IMR-90 (cell line): ENCODE measurements at regions not wholly inside any gene's neighbourhood (a gene's known extent, or its start where the extent isn't known, plus 50 kb on each side); places are given as distances from the start of the nearest gene placed in this dataset.
A peak's percentile ranks its signal among the peaks of the same experiment; 100 is the strongest.
"Not testable (repeated sequence)": the region's sequence is repeated elsewhere in the genome, so short reads cannot be mapped to it uniquely, and the experiment has no call there.

Source experiments
- ATAC-seq: fragments of 200-7000 bp; cut with Tn5 transposase; 2 replicates; pipeline ENCODE4 v1.9.1; 2020; ENCODE audit warnings: low read depth, mild to moderate bottlenecking, moderate library complexity
- BruUV-seq: library from RNA; stranded (reverse); fragments of 400-500 nt; replicated peaks from 2 replicates; lab custom pipeline; 2021; lab: Mats Ljungman, UMichigan
- CTCF ChIA-PET: fragments of 300-600 bp; formaldehyde crosslinking; extraction: SDS; loops from one replicate; lab custom pipeline; 2021; ENCODE audit warnings: antibody characterized with exemption; lab: Yijun Ruan, JAX
- POLR2A ChIA-PET: fragments of 300-600 bp; sonication (Branson Sonifier 250); formaldehyde crosslinking; loops from one replicate; lab custom pipeline; 2022; ENCODE audit warnings: antibody characterized with exemption; ENCODE audit not compliant: unreplicated experiment; lab: Charles Lee
- DNase-seq: peaks from one replicate; pipeline ENCODE4 v3.0.0; 2013
- H2AFZ ChIP-seq: replicated peaks from 2 replicates; pipeline ENCODE3; 2013; ENCODE audit warnings: low read length, mild to moderate bottlenecking; ENCODE audit not compliant: poor library complexity
- H2AK5ac ChIP-seq: 2 replicates; pipeline ENCODE4 v1.6.1; 2013; ENCODE audit warnings: low read depth, low read length, inconsistent platforms
- H2AK9ac ChIP-seq: replicated peaks from 2 replicates; pipeline ENCODE3; 2013; ENCODE audit warnings: mild to moderate bottlenecking, low read depth, low read length, moderate library complexity; ENCODE audit not compliant: poor library complexity
- H2BK120ac ChIP-seq: 2 replicates; pipeline ENCODE4 v1.6.1; 2013; ENCODE audit warnings: low read depth, low read length, inconsistent platforms
- H2BK15ac ChIP-seq: 3 replicates; pipeline ENCODE4 v1.6.1; 2013; ENCODE audit warnings: low read depth, low read length, inconsistent platforms
- H2BK20ac ChIP-seq: 2 replicates; pipeline ENCODE4 v1.6.1; 2013; ENCODE audit warnings: low read depth, mild to moderate bottlenecking, inconsistent platforms, low read length, moderate library complexity
- H2BK5ac ChIP-seq: 2 replicates; pipeline ENCODE4 v1.6.1; 2013; ENCODE audit warnings: mild to moderate bottlenecking, low read depth, low read length, inconsistent platforms; ENCODE audit not compliant: poor library complexity, severe bottlenecking
- H3K14ac ChIP-seq: replicated peaks from 2 replicates; pipeline ENCODE4 v1.6.1; 2013; ENCODE audit warnings: low read depth, low read length, inconsistent platforms
- H3K18ac ChIP-seq: 2 replicates; pipeline ENCODE4 v1.6.1; 2013; ENCODE audit warnings: low read depth, low read length, control low read depth
- H3K23ac ChIP-seq: 2 replicates; pipeline ENCODE4 v1.6.1; 2013; ENCODE audit warnings: low read depth, low read length, inconsistent platforms
- H3K27ac ChIP-seq: 2 replicates; pipeline ENCODE4 v1.5.1; 2013; ENCODE audit warnings: mild to moderate bottlenecking, control low read depth, low read length; ENCODE audit not compliant: insufficient read depth
- H3K27me3 ChIP-seq: 2 replicates; pipeline ENCODE4 v1.6.1; 2013; ENCODE audit warnings: low read length; ENCODE audit not compliant: control insufficient read depth, insufficient read depth
- H3K36me3 ChIP-seq: 2 replicates; pipeline ENCODE4 v1.6.1; 2013; ENCODE audit warnings: low read length, mixed read lengths; ENCODE audit not compliant: control insufficient read depth, insufficient read depth
- H3K4ac ChIP-seq: 2 replicates; pipeline ENCODE4 v1.6.1; 2013; ENCODE audit warnings: low read depth, low read length, inconsistent platforms
- H3K4me1 ChIP-seq: 2 replicates; pipeline ENCODE4 v1.6.1; 2013; ENCODE audit warnings: low read length, mixed read lengths; ENCODE audit not compliant: control insufficient read depth, insufficient read depth
- H3K4me2 ChIP-seq: 2 replicates; pipeline ENCODE4 v1.6.1; 2013; ENCODE audit warnings: low read depth, mild to moderate bottlenecking, control low read depth, low read length, moderate library complexity
- H3K4me3 ChIP-seq: 2 replicates; pipeline ENCODE4 v1.5.1; 2013; ENCODE audit warnings: low read depth, mild to moderate bottlenecking, control low read depth, low read length, moderate library complexity; ENCODE audit not compliant: insufficient read depth
- H3K56ac ChIP-seq: 2 replicates; pipeline ENCODE4 v1.6.1; 2013; ENCODE audit warnings: low read length, inconsistent platforms; ENCODE audit not compliant: insufficient read depth; ENCODE audit errors: extremely low read depth
- H3K79me1 ChIP-seq, 2 experiments: 2 replicates each; pipeline ENCODE4 v1.6.1; 2013; ENCODE audit warnings: low read length in 2 of 2, inconsistent platforms in 1 of 2, low read depth in 1 of 2
- H3K9ac ChIP-seq: 2 replicates; pipeline ENCODE4 v1.6.1; 2013; ENCODE audit warnings: low read depth, low read length, control low read depth
- H3K9me1 ChIP-seq: 2 replicates; pipeline ENCODE4 v1.6.1; 2013; ENCODE audit warnings: low read length, inconsistent platforms; ENCODE audit not compliant: insufficient read depth
- H3K9me3 ChIP-seq: 2 replicates; pipeline ENCODE4 v1.6.1; 2013; ENCODE audit warnings: low read length; ENCODE audit not compliant: control insufficient read depth, insufficient read depth
- H4K20me1 ChIP-seq: 2 replicates; pipeline ENCODE4 v1.6.1; 2013; ENCODE audit warnings: low read length, inconsistent platforms; ENCODE audit not compliant: insufficient read depth
- H4K5ac ChIP-seq: 2 replicates; pipeline ENCODE4 v1.6.1; 2013; ENCODE audit warnings: mild to moderate bottlenecking, low read depth, low read length, control low read depth
- H4K8ac ChIP-seq, 2 experiments: 2 replicates each; pipeline ENCODE4 v1.6.1; 2013; ENCODE audit warnings: low read depth in 2 of 2, low read length in 2 of 2, control low read depth in 1 of 2, inconsistent platforms in 1 of 2
- H4K91ac ChIP-seq: 2 replicates; pipeline ENCODE4 v1.6.1; 2013; ENCODE audit warnings: low read depth, low read length, inconsistent platforms; ENCODE audit not compliant: insufficient read depth
- CEBPB ChIP-seq: IDR thresholded peaks from 2 replicates; pipeline ENCODE4 v1.6.1; 2012; ENCODE audit warnings: low read depth, low read length, improper control_type of control experiment
- MXI1 ChIP-seq: IDR thresholded peaks from 2 replicates; pipeline ENCODE4 v1.6.1; 2012; ENCODE audit warnings: low read depth, mild to moderate bottlenecking, low read length, moderate library complexity, borderline replicate concordance
- NFE2L2 ChIP-seq: fragments of 150-350 bp; IDR thresholded peaks from 2 replicates; pipeline ENCODE4 v1.6.1; 2016; ENCODE audit warnings: low read depth, mild to moderate bottlenecking, low read length
- WGBS, 2 experiments: methylation state at CpG; one replicate each; pipeline versions ENCODE4 v1.1.5 to v1.1.7; 2013; ENCODE audit warnings: missing lambda C conversion rate in 2 of 2; ENCODE audit not compliant: insufficient read length in 1 of 2; ENCODE audit errors: extremely low coverage in 2 of 2; 5-methylcytosine and 5-hydroxymethylcytosine counted together
- dilution Hi-C: fragments of 300-500 bp; cut with HindIII; formaldehyde crosslinking; loops from one replicate; pipeline ENCODE4 v1.14.3; 2018; ENCODE audit warnings: low sequenced_read_pairs; ENCODE audit not compliant: unreplicated experiment
- in situ Hi-C: fragments of 300-500 bp; cut with MboI; formaldehyde crosslinking; loops from 3 replicates; pipeline ENCODE4 v1.14.3; 2019; ENCODE audit warnings: low sequenced_read_pairs, inconsistent platforms, mixed read lengths
- intact Hi-C: fragments of 100-400 bp; cut with micrococcal nuclease; formaldehyde crosslinking; loops from 2 replicates; pipeline ENCODE4 v1.10.0; 2022

- no TSS peak for BruUV-seq
- Histone ChIP-seq H2AK9ac (peak overlapping the region; percentile 88), H3K9me1 (peaks cover 9% of the 10 kb centered on the region), H2BK15ac (peak overlapping the region; percentile 93; the same call in 1 of the 3 replicates), H3K4me3 (no peak overlapping the region), H2BK120ac (peak overlapping the region; percentile 98), H2AK5ac (peak overlapping the region; percentile 87), H3K4me2 (peak overlapping the region; percentile 4; the same call in 1 of the 2 replicates), H3K4me1 (peaks cover 26% of the 10 kb centered on the region), H3K18ac (peak overlapping the region; percentile 82), H3K79me1 (no peaks in the 10 kb centered on the region), H4K20me1 (no peaks in the 10 kb centered on the region), H2BK5ac (peak overlapping the region; percentile 99), H3K4ac (peak overlapping the region; percentile 95), H3K14ac (peak overlapping the region; percentile 93), H2BK20ac (peak overlapping the region; percentile 96), H4K5ac (peak overlapping the region; percentile 78; the same call in 1 of the 2 replicates), H3K27me3 (no peaks in the 10 kb centered on the region), H3K9ac (no peak overlapping the region; the same call in 1 of the 2 replicates), H4K8ac (peak overlapping the region; percentile 79 to 97; a peak in 3 of 4 replicates), H3K36me3 (no peaks in the 10 kb centered on the region), H3K9me3 (no peaks in the 10 kb centered on the region), H3K23ac (peak overlapping the region; percentile 84), H2AFZ (no peak overlapping the region), H3K27ac (peak overlapping the region; percentile 96; the same call in 1 of the 2 replicates), H3K56ac (peak overlapping the region; percentile 43; the same call in 1 of the 2 replicates), H4K91ac (peak overlapping the region; percentile 92)
- in situ Hi-C loops (no loop called here), dilution Hi-C loops (no loop called here), intact Hi-C loops (no loop called here)
- no CpG with 5 or more reads among the region's 2 CpGs for WGBS, 2 experiments
- DNase-seq (peak; percentile 74), ATAC-seq (peak; percentile 84)
- CTCF ChIA-PET: interaction anchor here (0.9 kb wide), 1 partner anchor 11 kb away, joined by 5 read pairs; no protein-coding TSS in a partner anchor
- TF ChIP-seq NFE2L2 (peak; percentile 37; the same call in 1 of the 2 replicates), MXI1 (no peak), CEBPB (no peak)
- POLR2A ChIA-PET: no interaction called here
These were observed 53.5 kb upstream of the TSC22D1 start for GRCh38 chr13:44629465-44630183.

DNA sequence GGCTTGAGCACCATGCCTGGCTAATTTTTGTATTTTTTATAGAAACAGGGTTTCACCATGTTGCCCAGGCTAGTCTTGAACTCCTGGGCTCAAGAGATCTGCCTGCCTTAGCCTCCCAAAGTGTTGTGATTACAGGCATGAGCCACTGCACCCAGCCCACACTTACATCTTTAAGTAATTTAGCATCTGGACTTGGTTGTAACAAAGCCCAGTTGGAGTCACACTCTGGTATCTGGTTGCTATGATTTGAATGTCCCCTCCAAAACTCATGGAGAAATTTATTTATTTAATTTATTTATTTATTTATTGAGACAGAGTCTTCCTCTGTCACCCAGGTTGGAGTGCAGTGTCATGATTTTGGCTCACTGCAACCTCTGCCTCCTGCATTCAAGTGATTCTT, 52.7 kb upstream of the TSC22D1 start:
- H2BK20ac ChIP-seq: peak overlapping the region; percentile 96

More for the DNA sequence above, 52.7 kb upstream of the TSC22D1 start:
- H3K56ac ChIP-seq, H3K4me3 ChIP-seq, H3K79me1 ChIP-seq, H4K20me1 ChIP-seq, in situ Hi-C loops, H2AFZ ChIP-seq, H2AK9ac ChIP-seq, H3K36me3 ChIP-seq, H3K9me1 ChIP-seq, H3K27me3 ChIP-seq, H3K4me2 ChIP-seq, dilution Hi-C loops, H3K9me3 ChIP-seq, ATAC-seq, H3K9ac ChIP-seq, CTCF ChIA-PET, BruUV-seq, intact Hi-C loops, POLR2A ChIA-PET: not testable (repeated sequence)
- H3K4me1 ChIP-seq: peaks cover 26% of the 10 kb centered on the region
- H3K27ac ChIP-seq: peak overlapping the region; percentile 96; the same call in 1 of the 2 replicates
- H3K23ac ChIP-seq: 0 out of 2 replicates have a peak overlapping the region, but pooled peaks have one; percentile 84
- H4K8ac ChIP-seq: peak overlapping the region; percentile 79 to 97; a peak in 3 of 4 replicates
- peak overlapping the region; percentile 78; the same call in 1 of the 2 replicates for H4K5ac ChIP-seq
- peak; percentile 18 for DNase-seq
- H4K91ac ChIP-seq: peak overlapping the region; percentile 92
- peak overlapping the region; percentile 82 for H3K18ac ChIP-seq
- H2AK5ac ChIP-seq: peak overlapping the region; percentile 87
- peak overlapping the region; percentile 98 for H2BK120ac ChIP-seq
- H2BK15ac ChIP-seq: peak overlapping the region; percentile 93; the same call in 2 of the 3 replicates
- H2BK5ac ChIP-seq: peak overlapping the region; percentile 99
- peak overlapping the region; percentile 93; the same call in 1 of the 2 replicates for H3K14ac ChIP-seq
- H3K4ac ChIP-seq: peak overlapping the region; percentile 95; the same call in 1 of the 2 replicates
